Liver (tissue), 8 donors: ENCODE measurements at regions not wholly inside any gene's neighbourhood (a gene's known extent, or its start where the extent isn't known, plus 50 kb on each side); places are given as distances from the start of the nearest gene placed in this dataset.

Experiments
- DNase-seq: peaks from one replicate; pipeline ENCODE4 v3.0.0-alpha.2; 2017; ENCODE audit warnings: low spot score
- H3K27ac ChIP-seq, 2 donors: one replicate each; pipeline ENCODE4 v1.7.0; 2013; ENCODE audit warnings: inconsistent platforms in 2 of 2, low read length in 2 of 2, control low read depth in 1 of 2, low read depth in 1 of 2, mild to moderate bottlenecking in 1 of 2
- H3K27me3 ChIP-seq, 4 donors: one replicate each; pipeline versions ENCODE4 v1.6.1 to v1.7.0; 2013; ENCODE audit warnings: low read length in 3 of 4, inconsistent platforms in 1 of 4, mild to moderate bottlenecking in 1 of 4, moderate library complexity in 1 of 4; ENCODE audit not compliant: control insufficient read depth in 4 of 4, insufficient read depth in 4 of 4
- H3K36me3 ChIP-seq, 4 donors: one replicate each; pipeline versions ENCODE4 v1.6.1 to v1.7.0; 2013; ENCODE audit warnings: low read length in 3 of 4, mild to moderate bottlenecking in 3 of 4, low read depth in 1 of 4, moderate library complexity in 1 of 4; ENCODE audit not compliant: control insufficient read depth in 4 of 4, insufficient read depth in 3 of 4
- H3K4me1 ChIP-seq, 4 donors: one replicate each; pipeline versions ENCODE4 v1.6.1 to v1.7.0; 2013; ENCODE audit warnings: low read length in 3 of 4, mild to moderate bottlenecking in 3 of 4, moderate library complexity in 1 of 4; ENCODE audit not compliant: control insufficient read depth in 4 of 4, insufficient read depth in 4 of 4
- H3K4me3 ChIP-seq, 3 donors: one replicate each; pipeline versions ENCODE4 v1.6.1 to v1.7.0; 2013; ENCODE audit warnings: low read length in 3 of 3, control low read depth in 1 of 3, low read depth in 1 of 3, mild to moderate bottlenecking in 1 of 3
- H3K9ac ChIP-seq, 2 donors: one replicate each; pipeline ENCODE4 v1.7.0; 2013; ENCODE audit warnings: low read length in 2 of 2, mild to moderate bottlenecking in 2 of 2, moderate library complexity in 2 of 2, control low read depth in 1 of 2, low read depth in 1 of 2
- H3K9me3 ChIP-seq, 4 donors: one replicate each; pipeline versions ENCODE4 v1.6.1 to v1.7.0; 2013; ENCODE audit warnings: low read length in 3 of 4; ENCODE audit not compliant: control insufficient read depth in 4 of 4
- EGR1 ChIP-seq, 2 donors: IDR thresholded peaks; 2 replicates each; pipeline ENCODE4 v1.6.1; 2016 to 2018; ENCODE audit warnings: antibody characterized with exemption in 2 of 2, low read depth in 2 of 2
- FOXA1 ChIP-seq: IDR thresholded peaks from 2 replicates; pipeline ENCODE4 v1.6.1; 2016; ENCODE audit warnings: antibody characterized with exemption
- FOXA2 ChIP-seq: IDR thresholded peaks from 2 replicates; pipeline ENCODE4 v1.6.1; 2016; ENCODE audit warnings: antibody characterized with exemption
- GABPA ChIP-seq, 2 donors: IDR thresholded peaks in 1 of 2; conservative IDR thresholded peaks in 1 of 2; 2 replicates each; pipeline ENCODE4 v1.6.1; 2016; ENCODE audit warnings: antibody characterized with exemption in 2 of 2, mild to moderate bottlenecking in 1 of 2, moderate library complexity in 1 of 2
- HNF4A ChIP-seq, 2 donors: conservative IDR thresholded peaks; 2 replicates each; pipeline ENCODE4 v1.6.1; 2016; ENCODE audit warnings: antibody characterized with exemption in 2 of 2, mild to moderate bottlenecking in 2 of 2
- HNF4G ChIP-seq: IDR thresholded peaks from 2 replicates; pipeline ENCODE4 v1.6.1; 2016; ENCODE audit warnings: antibody characterized with exemption
- JUND ChIP-seq, 2 donors: IDR thresholded peaks; 2 replicates each; pipeline ENCODE4 v1.6.1; 2016; ENCODE audit warnings: antibody characterized with exemption in 2 of 2
- NR2F2 ChIP-seq: IDR thresholded peaks from 2 replicates; pipeline ENCODE4 v1.6.1; 2016; ENCODE audit warnings: antibody characterized with exemption
- RAD21 ChIP-seq, 2 donors: IDR thresholded peaks; 2 replicates each; pipeline ENCODE4 v1.6.1; 2016; ENCODE audit warnings: antibody characterized with exemption in 2 of 2, mild to moderate bottlenecking in 2 of 2
- RXRA ChIP-seq, 2 donors: IDR thresholded peaks; 2 replicates each; pipeline ENCODE4 v1.6.1; 2017 to 2018; ENCODE audit warnings: antibody characterized with exemption in 2 of 2, mild to moderate bottlenecking in 1 of 2
- SP1 ChIP-seq: IDR thresholded peaks from 2 replicates; pipeline ENCODE4 v1.6.1; 2018; ENCODE audit warnings: antibody characterized with exemption, mild to moderate bottlenecking
- TAF1 ChIP-seq: conservative IDR thresholded peaks from 2 replicates; pipeline ENCODE4 v1.6.1; 2016; ENCODE audit warnings: antibody characterized with exemption, mild to moderate bottlenecking
- YY1 ChIP-seq: IDR thresholded peaks from 2 replicates; pipeline ENCODE4 v1.6.1; 2016; ENCODE audit warnings: antibody characterized with exemption, mild to moderate bottlenecking
- WGBS: extraction: QIAGEN DNeasy Blood & Tissue Kit; methylation state at CpG from one replicate; pipeline ENCODE4 v1.1.7; 2013; 5-methylcytosine and 5-hydroxymethylcytosine counted together
- TF ChIP-seq, protein P1 (sequence below): IDR thresholded peaks from 2 replicates; pipeline ENCODE4 v1.6.1; 2016; ENCODE audit warnings: antibody characterized with exemption
- TF ChIP-seq, protein P2 (sequence below): IDR thresholded peaks from 2 replicates; pipeline ENCODE4 v1.6.1; 2016; ENCODE audit warnings: antibody characterized with exemption, mild to moderate bottlenecking
- TF ChIP-seq, protein P3 (sequence below): IDR thresholded peaks from 2 replicates; pipeline ENCODE4 v1.6.1; 2016; ENCODE audit warnings: antibody characterized with exemption
- TF ChIP-seq, protein P4 (sequence below): IDR thresholded peaks from 2 replicates; pipeline ENCODE4 v1.6.1; 2016; ENCODE audit warnings: antibody characterized with exemption
- TF ChIP-seq, protein P5 (sequence below): fragments of 150-350 bp; IDR thresholded peaks from 2 replicates; pipeline ENCODE4 v1.5.1; 2017; ENCODE audit warnings: improper control_type of control experiment, low read depth, low read length; ENCODE audit not compliant: missing input control
- donor health status: healthy.
- donor health status: healthy.
- donor health status: healthy.
- donor health status: healthy.
- donor health status: healthy.

DNA sequence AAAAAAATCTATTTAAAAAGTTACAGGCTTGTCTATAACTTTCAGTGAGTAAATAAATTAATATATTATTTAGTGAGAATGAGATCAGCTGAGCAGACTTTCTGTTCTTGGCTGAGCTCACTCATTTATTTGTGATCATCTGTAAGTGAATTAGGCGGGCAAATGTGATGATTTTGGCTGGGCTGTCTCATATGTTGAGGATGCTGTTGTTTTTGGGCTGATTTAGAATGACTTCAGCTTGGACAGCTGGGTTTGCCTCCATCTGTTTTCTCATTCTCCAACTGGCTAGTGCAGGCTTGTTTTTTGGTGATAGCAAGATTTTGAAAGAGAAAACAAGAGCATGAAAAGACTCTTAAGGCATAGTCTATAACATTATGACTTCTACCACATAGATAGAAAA, 475.8 kb upstream of the OLFM3 start:
- WGBS = 67% methylated on average over 1 of the region's 1 CpG
- Histone ChIP-seq H3K4me1 (no peaks in the 10 kb centered on the region), H3K9ac (no peak overlapping the region), H3K9me3 (no peaks in the 10 kb centered on the region), H3K36me3 (no peaks in the 10 kb centered on the region), H3K27me3 (no peaks in the 10 kb centered on the region), H3K4me3 (no peak overlapping the region), H3K27ac (no peak overlapping the region)
- no peak for TF ChIP-seq JUND (IDR thresholded peaks at IDR 0.05)
- TF ChIP-seq SP1 = no peak
- TF ChIP-seq, protein P1, sequence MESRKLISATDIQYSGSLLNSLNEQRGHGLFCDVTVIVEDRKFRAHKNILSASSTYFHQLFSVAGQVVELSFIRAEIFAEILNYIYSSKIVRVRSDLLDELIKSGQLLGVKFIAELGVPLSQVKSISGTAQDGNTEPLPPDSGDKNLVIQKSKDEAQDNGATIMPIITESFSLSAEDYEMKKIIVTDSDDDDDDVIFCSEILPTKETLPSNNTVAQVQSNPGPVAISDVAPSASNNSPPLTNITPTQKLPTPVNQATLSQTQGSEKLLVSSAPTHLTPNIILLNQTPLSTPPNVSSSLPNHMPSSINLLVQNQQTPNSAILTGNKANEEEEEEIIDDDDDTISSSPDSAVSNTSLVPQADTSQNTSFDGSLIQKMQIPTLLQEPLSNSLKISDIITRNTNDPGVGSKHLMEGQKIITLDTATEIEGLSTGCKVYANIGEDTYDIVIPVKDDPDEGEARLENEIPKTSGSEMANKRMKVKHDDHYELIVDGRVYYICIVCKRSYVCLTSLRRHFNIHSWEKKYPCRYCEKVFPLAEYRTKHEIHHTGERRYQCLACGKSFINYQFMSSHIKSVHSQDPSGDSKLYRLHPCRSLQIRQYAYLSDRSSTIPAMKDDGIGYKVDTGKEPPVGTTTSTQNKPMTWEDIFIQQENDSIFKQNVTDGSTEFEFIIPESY = no peak
- TF ChIP-seq RAD21 (IDR thresholded peaks at IDR 0.05) = no peak
- no peak for TF ChIP-seq FOXA2
- TF ChIP-seq, protein P2, sequence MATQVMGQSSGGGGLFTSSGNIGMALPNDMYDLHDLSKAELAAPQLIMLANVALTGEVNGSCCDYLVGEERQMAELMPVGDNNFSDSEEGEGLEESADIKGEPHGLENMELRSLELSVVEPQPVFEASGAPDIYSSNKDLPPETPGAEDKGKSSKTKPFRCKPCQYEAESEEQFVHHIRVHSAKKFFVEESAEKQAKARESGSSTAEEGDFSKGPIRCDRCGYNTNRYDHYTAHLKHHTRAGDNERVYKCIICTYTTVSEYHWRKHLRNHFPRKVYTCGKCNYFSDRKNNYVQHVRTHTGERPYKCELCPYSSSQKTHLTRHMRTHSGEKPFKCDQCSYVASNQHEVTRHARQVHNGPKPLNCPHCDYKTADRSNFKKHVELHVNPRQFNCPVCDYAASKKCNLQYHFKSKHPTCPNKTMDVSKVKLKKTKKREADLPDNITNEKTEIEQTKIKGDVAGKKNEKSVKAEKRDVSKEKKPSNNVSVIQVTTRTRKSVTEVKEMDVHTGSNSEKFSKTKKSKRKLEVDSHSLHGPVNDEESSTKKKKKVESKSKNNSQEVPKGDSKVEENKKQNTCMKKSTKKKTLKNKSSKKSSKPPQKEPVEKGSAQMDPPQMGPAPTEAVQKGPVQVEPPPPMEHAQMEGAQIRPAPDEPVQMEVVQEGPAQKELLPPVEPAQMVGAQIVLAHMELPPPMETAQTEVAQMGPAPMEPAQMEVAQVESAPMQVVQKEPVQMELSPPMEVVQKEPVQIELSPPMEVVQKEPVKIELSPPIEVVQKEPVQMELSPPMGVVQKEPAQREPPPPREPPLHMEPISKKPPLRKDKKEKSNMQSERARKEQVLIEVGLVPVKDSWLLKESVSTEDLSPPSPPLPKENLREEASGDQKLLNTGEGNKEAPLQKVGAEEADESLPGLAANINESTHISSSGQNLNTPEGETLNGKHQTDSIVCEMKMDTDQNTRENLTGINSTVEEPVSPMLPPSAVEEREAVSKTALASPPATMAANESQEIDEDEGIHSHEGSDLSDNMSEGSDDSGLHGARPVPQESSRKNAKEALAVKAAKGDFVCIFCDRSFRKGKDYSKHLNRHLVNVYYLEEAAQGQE = no peak
- no peak for TF ChIP-seq NR2F2
- TF ChIP-seq TAF1 = no peak
- TF ChIP-seq HNF4G = no peak
- TF ChIP-seq, protein P3, sequence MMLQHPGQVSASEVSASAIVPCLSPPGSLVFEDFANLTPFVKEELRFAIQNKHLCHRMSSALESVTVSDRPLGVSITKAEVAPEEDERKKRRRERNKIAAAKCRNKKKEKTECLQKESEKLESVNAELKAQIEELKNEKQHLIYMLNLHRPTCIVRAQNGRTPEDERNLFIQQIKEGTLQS = no peak
- TF ChIP-seq YY1 = no peak
- TF ChIP-seq, protein P4, sequence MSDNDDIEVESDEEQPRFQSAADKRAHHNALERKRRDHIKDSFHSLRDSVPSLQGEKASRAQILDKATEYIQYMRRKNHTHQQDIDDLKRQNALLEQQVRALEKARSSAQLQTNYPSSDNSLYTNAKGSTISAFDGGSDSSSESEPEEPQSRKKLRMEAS = no peak
- TF ChIP-seq, protein P5, sequence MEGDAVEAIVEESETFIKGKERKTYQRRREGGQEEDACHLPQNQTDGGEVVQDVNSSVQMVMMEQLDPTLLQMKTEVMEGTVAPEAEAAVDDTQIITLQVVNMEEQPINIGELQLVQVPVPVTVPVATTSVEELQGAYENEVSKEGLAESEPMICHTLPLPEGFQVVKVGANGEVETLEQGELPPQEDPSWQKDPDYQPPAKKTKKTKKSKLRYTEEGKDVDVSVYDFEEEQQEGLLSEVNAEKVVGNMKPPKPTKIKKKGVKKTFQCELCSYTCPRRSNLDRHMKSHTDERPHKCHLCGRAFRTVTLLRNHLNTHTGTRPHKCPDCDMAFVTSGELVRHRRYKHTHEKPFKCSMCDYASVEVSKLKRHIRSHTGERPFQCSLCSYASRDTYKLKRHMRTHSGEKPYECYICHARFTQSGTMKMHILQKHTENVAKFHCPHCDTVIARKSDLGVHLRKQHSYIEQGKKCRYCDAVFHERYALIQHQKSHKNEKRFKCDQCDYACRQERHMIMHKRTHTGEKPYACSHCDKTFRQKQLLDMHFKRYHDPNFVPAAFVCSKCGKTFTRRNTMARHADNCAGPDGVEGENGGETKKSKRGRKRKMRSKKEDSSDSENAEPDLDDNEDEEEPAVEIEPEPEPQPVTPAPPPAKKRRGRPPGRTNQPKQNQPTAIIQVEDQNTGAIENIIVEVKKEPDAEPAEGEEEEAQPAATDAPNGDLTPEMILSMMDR = no peak
- TF ChIP-seq GABPA (IDR thresholded peaks at IDR 0.05 in 1 of 2, conservative IDR thresholded peaks at IDR 0.05 in 1 of 2) = no peak
- TF ChIP-seq EGR1 (IDR thresholded peaks at IDR 0.05; ENCODE audit: low read depth in 2 of 2) = no peak
- no peak for TF ChIP-seq HNF4A (conservative IDR thresholded peaks at IDR 0.05)
- no peak for TF ChIP-seq RXRA (IDR thresholded peaks at IDR 0.05)
- no peak for TF ChIP-seq FOXA1
- no peak for DNase-seq
